ENCODE measurements at regions not wholly inside any gene's neighbourhood (a gene's known extent, or its start where the extent isn't known, plus 50 kb on each side); places are given as distances from the start of the nearest gene placed in this dataset.

DNA sequence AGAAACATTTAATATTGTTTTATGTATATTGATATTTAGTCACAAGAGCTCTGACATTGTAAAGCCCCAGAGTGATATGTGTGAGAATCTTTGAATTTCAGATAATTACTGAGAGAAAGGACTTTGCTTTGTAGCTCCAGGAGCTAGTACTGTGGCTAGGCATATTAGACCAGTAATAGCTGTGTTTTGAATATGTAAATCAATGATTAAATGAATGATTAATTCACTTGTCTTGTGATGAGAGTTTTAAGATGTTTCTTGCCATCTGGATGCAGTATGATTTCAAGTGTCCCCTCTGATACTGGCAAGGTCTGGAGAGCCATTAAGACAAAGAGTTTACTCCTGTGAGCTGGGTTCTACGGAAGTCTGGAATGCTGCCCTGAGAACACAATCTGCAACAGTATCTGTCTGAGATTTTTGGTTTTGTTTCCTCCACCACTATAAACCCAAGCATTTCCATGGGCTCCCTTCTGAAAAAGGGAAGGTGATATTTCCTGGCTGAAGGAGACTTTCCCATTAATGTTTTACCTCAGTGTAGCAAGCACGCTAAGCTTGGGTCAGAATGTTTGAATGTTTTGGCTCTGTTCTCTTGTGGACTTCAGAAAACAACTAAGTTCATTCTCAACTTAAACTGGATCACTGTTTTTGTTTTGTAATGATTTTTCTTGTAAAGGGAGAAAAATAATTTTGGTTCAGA, 61.3 kb upstream of the BICC1 start:
- ATAC-seq (ENCODE audit: poor library complexity) (no peak), DNase-seq (no peak)
- intact Hi-C loops (cut with DNase I), result no loop called here

DNA sequence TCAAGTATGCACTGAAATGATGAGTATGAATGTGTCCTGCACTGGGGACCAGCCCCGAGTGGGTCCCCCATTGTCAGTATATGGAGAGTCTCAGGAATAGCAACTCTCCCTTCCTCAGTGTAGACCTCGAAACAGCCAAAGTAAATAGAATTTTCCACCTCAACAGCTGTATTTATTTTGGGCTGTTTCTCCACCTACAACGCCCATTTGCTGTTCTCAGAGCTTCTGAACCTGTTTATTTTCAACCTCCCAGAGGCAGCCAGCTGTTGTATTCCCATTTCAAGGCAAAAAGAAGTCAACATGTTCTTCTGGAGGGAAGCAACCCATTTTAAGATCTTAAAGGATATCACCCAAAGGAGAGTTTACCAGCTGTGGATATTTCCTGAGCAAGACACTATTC, 59.6 kb upstream of the BICC1 start:
- ATAC-seq (ENCODE audit: poor library complexity), result peak; percentile 40
- intact Hi-C loops (cut with DNase I), result no loop called here
- no peak for DNase-seq

DNA sequence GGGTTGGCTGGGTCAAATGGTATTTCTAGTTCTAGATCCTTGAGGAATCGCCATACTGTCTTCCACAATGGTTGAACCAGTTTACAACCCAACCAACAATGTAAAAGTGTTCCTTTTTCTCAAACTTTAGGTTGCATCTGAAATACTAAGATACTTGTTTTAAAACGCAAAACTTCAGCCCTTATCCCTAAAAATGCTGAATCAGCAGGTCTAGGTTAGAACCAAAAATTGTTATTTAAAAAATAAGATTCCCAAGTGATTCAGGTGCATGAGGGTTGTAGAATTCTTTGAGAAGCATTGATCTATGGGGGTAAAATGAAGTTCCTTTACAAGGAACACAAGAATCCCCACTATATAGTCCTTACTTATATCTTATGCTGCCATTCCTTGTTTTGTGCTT, 56.5 kb upstream of the BICC1 start:
- no peak for ATAC-seq (ENCODE audit: poor library complexity)
- DNase-seq, result no peak
- intact Hi-C loops (cut with DNase I), result no loop called here

DNA sequence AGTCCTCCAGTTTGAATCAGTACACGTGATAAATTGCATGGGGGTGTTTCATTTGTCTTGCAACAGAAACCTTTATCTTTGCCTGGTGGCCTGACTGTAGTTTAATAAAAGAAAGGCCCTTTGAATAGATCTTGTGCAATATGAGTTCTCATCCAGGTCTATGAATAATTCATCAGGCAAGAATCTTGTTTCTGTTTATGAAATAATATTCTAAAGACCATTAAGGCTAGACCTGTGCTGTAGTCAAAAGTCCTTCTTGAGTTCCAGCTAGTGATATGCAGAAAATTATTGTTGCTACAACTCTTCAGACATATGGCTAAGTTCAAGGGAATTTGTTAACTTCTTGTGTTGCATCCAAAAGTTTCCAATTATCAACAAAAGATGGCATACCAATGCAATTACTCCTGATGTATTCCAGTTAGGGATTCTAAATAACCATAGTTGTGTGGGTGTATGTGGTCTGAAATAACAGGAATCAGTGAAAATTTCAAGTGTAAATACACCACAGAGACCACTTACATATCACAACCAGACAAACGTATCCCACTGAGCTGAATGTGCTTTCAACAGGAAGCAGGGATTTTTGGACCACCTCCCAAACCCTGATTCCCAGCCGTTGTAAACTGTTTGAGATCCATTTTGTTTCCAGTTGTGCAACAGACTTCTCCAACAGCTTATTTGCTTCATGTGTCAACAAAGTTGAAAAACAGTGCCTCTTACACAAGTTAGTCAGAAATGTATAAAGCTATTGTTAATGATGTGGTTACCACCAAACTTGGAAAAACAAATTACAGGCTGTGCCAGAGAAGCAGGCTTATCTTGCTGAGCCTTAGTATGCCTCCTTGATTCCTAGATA, 54.7 kb upstream of the BICC1 start:
- intact Hi-C loops (cut with DNase I), result no loop called here
- ATAC-seq (ENCODE audit: poor library complexity) (peak; percentile 88), DNase-seq (peak; percentile 56)

DNA sequence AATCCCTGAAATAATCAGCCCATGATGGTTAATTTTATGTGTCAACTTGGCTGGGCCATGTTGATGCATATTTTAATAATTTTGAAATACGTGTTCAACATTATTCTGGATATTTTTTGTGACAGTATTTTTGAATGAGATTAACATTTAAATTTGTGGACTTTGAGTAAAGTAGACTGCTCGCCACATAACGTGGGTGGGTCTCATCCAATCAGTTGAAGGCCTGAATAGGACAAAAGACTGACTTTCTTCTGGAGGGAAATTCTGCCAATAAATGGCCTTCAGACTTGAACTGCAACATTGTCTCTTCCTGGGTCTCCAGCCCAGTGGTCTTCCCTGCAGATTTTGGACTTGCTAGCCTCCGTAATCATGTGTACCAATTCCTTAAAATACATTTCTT, 53.6 kb upstream of the BICC1 start:
- DNase-seq (no peak), ATAC-seq (ENCODE audit: poor library complexity) (no peak)
- intact Hi-C loops (cut with DNase I), result no loop called here

DNA sequence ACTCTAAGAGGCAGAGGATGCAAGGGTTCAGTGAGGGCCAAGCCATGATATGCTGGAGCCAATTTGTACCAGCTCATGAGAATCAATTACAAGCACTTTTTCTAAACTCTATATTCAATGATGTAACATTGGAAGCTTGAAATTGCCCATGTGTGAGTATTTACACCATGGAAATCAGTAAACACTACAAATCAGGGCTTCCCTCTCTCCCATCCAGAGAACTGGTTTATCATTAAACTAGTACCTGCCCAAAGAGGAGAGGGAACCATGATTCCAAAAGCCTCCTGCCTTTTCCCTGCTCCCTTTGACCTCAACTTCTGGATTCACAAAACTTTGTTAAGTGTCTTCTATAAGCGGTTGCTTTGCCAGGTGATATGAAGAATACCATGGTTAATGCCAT, 52.5 kb upstream of the BICC1 start:
- no peak for ATAC-seq (ENCODE audit: poor library complexity)
- intact Hi-C loops (cut with DNase I), result no loop called here
- no peak for DNase-seq

DNA sequence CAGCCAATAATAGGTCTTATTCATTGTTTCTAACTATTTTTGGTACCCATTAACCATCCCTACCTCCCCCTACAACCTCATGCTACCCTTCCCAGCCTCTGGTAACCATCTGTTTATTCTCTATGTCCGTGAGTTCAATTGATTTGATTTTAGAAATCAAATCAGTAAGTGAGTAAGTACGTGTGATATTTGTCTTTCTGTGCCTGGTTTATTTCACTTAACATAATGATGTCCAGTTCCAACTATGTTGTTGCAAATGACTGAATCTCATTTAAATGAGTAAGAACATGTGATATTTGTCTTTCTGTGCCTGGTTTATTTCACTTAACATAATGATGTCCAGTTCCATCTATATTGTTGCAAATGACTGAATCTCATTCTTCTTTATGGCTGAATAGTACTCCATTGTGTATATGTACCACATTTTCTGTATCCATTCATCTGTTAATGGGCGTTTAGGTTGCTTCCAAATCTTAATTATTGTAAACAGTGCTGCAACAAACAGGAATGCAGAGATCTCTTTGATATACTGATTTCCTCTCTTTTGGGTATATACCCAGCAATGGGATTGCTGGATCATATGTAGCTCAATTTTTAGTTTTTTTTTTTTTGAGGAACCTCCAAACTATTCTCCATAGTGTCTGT, 49.7 kb upstream of the BICC1 start:
- no peak for DNase-seq
- intact Hi-C loops (cut with DNase I), result no loop called here

More for the DNA sequence above, 49.7 kb upstream of the BICC1 start:
- no peak for ATAC-seq (ENCODE audit: poor library complexity)

All from Right ventricle myocardium superior (tissue), 1 donor.